ENCODE measurements at regions not wholly inside any gene's neighbourhood (a gene's known extent, or its start where the extent isn't known, plus 50 kb on each side); places are given as distances from the start of the nearest gene placed in this dataset.

DNA sequence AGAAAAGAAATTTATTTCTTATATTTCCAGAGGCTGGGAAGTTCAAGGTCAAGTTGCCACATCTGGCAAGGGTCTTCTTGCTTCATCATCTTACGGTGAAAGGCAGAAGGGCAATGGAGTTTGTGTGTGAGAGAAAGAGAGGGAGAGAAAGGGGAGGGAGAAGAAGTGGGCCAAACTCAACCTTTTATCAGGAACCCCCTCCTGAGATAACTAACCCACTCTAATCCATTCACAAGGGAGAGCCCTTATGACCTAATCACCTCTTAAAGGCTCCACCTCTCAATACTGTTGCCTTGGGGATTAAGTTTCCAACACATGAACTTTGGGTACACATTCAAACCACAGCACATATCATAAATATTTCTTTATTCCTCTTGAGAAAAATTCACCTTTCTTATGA lies 203.3 kb upstream of the FAM241A start (continued):
- TF ChIP-seq, protein P1, sequence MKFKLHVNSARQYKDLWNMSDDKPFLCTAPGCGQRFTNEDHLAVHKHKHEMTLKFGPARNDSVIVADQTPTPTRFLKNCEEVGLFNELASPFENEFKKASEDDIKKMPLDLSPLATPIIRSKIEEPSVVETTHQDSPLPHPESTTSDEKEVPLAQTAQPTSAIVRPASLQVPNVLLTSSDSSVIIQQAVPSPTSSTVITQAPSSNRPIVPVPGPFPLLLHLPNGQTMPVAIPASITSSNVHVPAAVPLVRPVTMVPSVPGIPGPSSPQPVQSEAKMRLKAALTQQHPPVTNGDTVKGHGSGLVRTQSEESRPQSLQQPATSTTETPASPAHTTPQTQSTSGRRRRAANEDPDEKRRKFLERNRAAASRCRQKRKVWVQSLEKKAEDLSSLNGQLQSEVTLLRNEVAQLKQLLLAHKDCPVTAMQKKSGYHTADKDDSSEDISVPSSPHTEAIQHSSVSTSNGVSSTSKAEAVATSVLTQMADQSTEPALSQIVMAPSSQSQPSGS (IDR thresholded peaks at IDR 0.05; ENCODE audit: low read length), result no peak
- TF ChIP-seq SP4 (IDR thresholded peaks at IDR 0.05; ENCODE audit: low read length) (no peak), SUZ12 (IDR thresholded peaks at IDR 0.05; ENCODE audit: low read length) (no peak)
